Hepatocyte (in vitro differentiated cells): ENCODE measurements at regions not wholly inside any gene's neighbourhood (a gene's known extent, or its start where the extent isn't known, plus 50 kb on each side); places are given as distances from the start of the nearest gene placed in this dataset.

Experiments
- DNase-seq: peaks from one replicate; pipeline ENCODE4 v3.0.0-alpha.2; 2016; ENCODE audit warnings: low spot score
- H2AFZ ChIP-seq: fragments of 200-600 bp; sonication (generic); 2 replicates; pipeline ENCODE4 v1.6.0; 2016; ENCODE audit warnings: antibody characterized with exemption, mild to moderate bottlenecking
- H3K27ac ChIP-seq: fragments of 200-600 bp; sonication (generic); 2 replicates; pipeline ENCODE4 v1.5.1; 2016; ENCODE audit warnings: mild to moderate bottlenecking
- H3K27me3 ChIP-seq: fragments of 200-600 bp; sonication (generic); 2 replicates; pipeline ENCODE4 v1.6.1; 2016
- H3K36me3 ChIP-seq: fragments of 200-600 bp; sonication (generic); replicated peaks from 2 replicates; pipeline ENCODE4 v1.5.1; 2016; ENCODE audit warnings: low read depth; ENCODE audit not compliant: insufficient read depth
- H3K4me1 ChIP-seq: fragments of 200-600 bp; sonication (generic); 2 replicates; pipeline ENCODE4 v1.5.1; 2016; ENCODE audit warnings: mild to moderate bottlenecking, moderate library complexity; ENCODE audit not compliant: insufficient read depth
- H3K4me2 ChIP-seq: fragments of 200-600 bp; sonication (generic); 2 replicates; pipeline ENCODE4 v1.6.0; 2016
- H3K4me3 ChIP-seq: fragments of 200-600 bp; sonication (generic); 2 replicates; pipeline ENCODE4 v1.5.1; 2016; ENCODE audit warnings: mild to moderate bottlenecking
- H3K79me2 ChIP-seq: fragments of 200-600 bp; sonication (generic); 2 replicates; pipeline ENCODE4 v1.6.0; 2017; ENCODE audit warnings: mild to moderate bottlenecking
- H3K9me2 ChIP-seq: fragments of 200-600 bp; sonication (generic); replicated peaks from 2 replicates; pipeline ENCODE4 v1.6.0; 2017; ENCODE audit warnings: mild to moderate bottlenecking; ENCODE audit not compliant: insufficient read depth
- H3K9me3 ChIP-seq: fragments of 200-600 bp; sonication (generic); 2 replicates; pipeline ENCODE4 v1.5.1; 2016; ENCODE audit warnings: low read depth, mild to moderate bottlenecking
- H4K20me1 ChIP-seq: fragments of 200-600 bp; sonication (generic); 2 replicates; pipeline ENCODE4 v1.6.0; 2016; ENCODE audit warnings: mild to moderate bottlenecking; ENCODE audit not compliant: insufficient read depth, poor library complexity, severe bottlenecking
- CTCF ChIP-seq: fragments of 200-600 bp; sonication (generic); IDR thresholded peaks from 2 replicates; pipeline ENCODE4 v1.5.1; 2016; ENCODE audit warnings: antibody characterized with exemption, mild to moderate bottlenecking; ENCODE audit not compliant: poor library complexity
- EZH2 ChIP-seq: fragments of 200-600 bp; sonication (generic); IDR thresholded peaks from 2 replicates; pipeline ENCODE4 v1.6.1; 2016; ENCODE audit warnings: antibody characterized with exemption, mild to moderate bottlenecking, borderline replicate concordance
- EZH2phosphoT487 ChIP-seq: fragments of 200-600 bp; sonication (generic); IDR thresholded peaks from one replicate; pipeline ENCODE4 v1.6.1; 2018; ENCODE audit warnings: antibody characterized with exemption, mild to moderate bottlenecking, low read depth, moderate library complexity; ENCODE audit not compliant: unreplicated experiment, severe bottlenecking
- WGBS: methylation state at CpG from one replicate; pipeline ENCODE4 v1.1.6; 2016; ENCODE audit warnings: low lambda C conversion rate; ENCODE audit errors: missing lambda C conversion rate; 5-methylcytosine and 5-hydroxymethylcytosine counted together

DNA sequence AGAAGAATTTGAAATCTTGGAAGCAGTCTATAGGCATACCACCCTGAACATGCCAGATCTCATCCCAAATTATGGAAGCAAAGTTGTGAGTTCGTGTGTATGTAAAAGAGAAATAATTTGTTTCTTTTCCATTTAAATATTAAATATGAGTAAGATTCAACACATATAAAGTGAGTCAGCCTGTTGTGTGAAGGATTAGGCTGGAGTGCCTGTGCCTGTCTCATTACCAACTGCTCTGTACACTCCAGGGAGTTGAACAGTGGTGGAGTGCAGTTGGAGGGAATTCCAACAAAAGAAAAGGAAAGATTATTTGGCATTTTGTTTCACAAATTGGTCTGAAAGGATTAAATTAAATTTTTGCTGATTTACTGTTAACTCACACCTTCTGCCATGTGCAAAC is 435.6 kb downstream of the FAT4 start:
- Histone ChIP-seq H3K4me3 (no peak overlapping the region), H3K9me2 (no peaks in the 10 kb centered on the region), H2AFZ (no peak overlapping the region), H3K4me1 (no peaks in the 10 kb centered on the region), H4K20me1 (no peaks in the 10 kb centered on the region), H3K27me3 (no peaks in the 10 kb centered on the region), H3K9me3 (no peaks in the 10 kb centered on the region), H3K4me2 (no peak overlapping the region), H3K36me3 (no peaks in the 10 kb centered on the region), H3K27ac (no peak overlapping the region), H3K79me2 (no peaks in the 10 kb centered on the region)
- no peak for DNase-seq
- 94% methylated on average over 1 of the region's 1 CpG for WGBS
- no peak for TF ChIP-seq CTCF
- TF ChIP-seq EZH2phosphoT487: no peak
- no peak for TF ChIP-seq EZH2

GRCh38 chr4:125750828-125751466 is 436.2 kb downstream of the FAT4 start:
- Histone ChIP-seq H3K27me3 (no peaks in the 10 kb centered on the region), H3K4me3 (no peak overlapping the region), H3K9me2 (no peaks in the 10 kb centered on the region), H3K4me2 (no peak overlapping the region), H3K79me2 (no peaks in the 10 kb centered on the region), H3K4me1 (no peaks in the 10 kb centered on the region), H4K20me1 (no peaks in the 10 kb centered on the region), H3K27ac (no peak overlapping the region), H2AFZ (no peak overlapping the region), H3K9me3 (no peaks in the 10 kb centered on the region), H3K36me3 (no peaks in the 10 kb centered on the region)
- DNase-seq: peak; percentile 43
- peak; percentile 50 for TF ChIP-seq CTCF
- no peak for TF ChIP-seq EZH2phosphoT487
- WGBS: 50% methylated on average over 6 of the region's 6 CpGs

GRCh38 chr4:125758438-125758837 is 443.7 kb downstream of the FAT4 start:
- no peak for DNase-seq
- Histone ChIP-seq H3K4me1 (peaks cover 6% of the 10 kb centered on the region), H3K79me2 (no peaks in the 10 kb centered on the region), H3K4me3 (no peak overlapping the region), H3K27me3 (no peaks in the 10 kb centered on the region), H4K20me1 (no peaks in the 10 kb centered on the region), H3K36me3 (no peaks in the 10 kb centered on the region), H3K9me2 (no peaks in the 10 kb centered on the region), H3K4me2 (peak overlapping the region; percentile 25), H3K27ac (peak overlapping the region; percentile 32), H2AFZ (no peak overlapping the region), H3K9me3 (no peaks in the 10 kb centered on the region)
- WGBS: 52% methylated on average over 1 of the region's 1 CpG
- TF ChIP-seq EZH2phosphoT487: no peak
- TF ChIP-seq CTCF: no peak
- no peak for TF ChIP-seq EZH2
